GM12892 (cell line): ENCODE measurements at regions not wholly inside any gene's neighbourhood (a gene's known extent, or its start where the extent isn't known, plus 50 kb on each side); places are given as distances from the start of the nearest gene placed in this dataset.

Source experiments
- DNase-seq: peaks from one replicate; pipeline ENCODE4 v3.0.0; 2011; ENCODE audit not compliant: insufficient read length
- FAIRE-seq: peaks from 2 replicates; lab custom pipeline; 2011; peaks lifted over from hg19 to GRCh38; lab: Jason Lieb, UNC
- POLR2A ChIP-seq: IDR thresholded peaks from 2 replicates; pipeline ENCODE4 v1.6.1; 2011; ENCODE audit warnings: low read depth, low read length, control low read depth
- POLR2AphosphoS5 ChIP-seq: IDR thresholded peaks from 2 replicates; pipeline ENCODE4 v1.6.1; 2011; ENCODE audit warnings: low read depth, low read length, control low read depth
- TAF1 ChIP-seq: IDR thresholded peaks from 2 replicates; pipeline ENCODE4 v1.6.1; 2011; ENCODE audit warnings: low read depth, mild to moderate bottlenecking, control low read depth, low read length, borderline replicate concordance

- FAIRE-seq (no peak), DNase-seq (no peak)
- TF ChIP-seq TAF1 (no peak), POLR2A (no peak), POLR2AphosphoS5 (no peak)
Observed at GRCh38 chr14:42229976-42230375, 623.3 kb downstream of the LRFN5 start.

GRCh38 chr14:42229294-42229693 lies 622.6 kb downstream of the LRFN5 start:
- DNase-seq (no peak), FAIRE-seq (no peak)

DNA sequence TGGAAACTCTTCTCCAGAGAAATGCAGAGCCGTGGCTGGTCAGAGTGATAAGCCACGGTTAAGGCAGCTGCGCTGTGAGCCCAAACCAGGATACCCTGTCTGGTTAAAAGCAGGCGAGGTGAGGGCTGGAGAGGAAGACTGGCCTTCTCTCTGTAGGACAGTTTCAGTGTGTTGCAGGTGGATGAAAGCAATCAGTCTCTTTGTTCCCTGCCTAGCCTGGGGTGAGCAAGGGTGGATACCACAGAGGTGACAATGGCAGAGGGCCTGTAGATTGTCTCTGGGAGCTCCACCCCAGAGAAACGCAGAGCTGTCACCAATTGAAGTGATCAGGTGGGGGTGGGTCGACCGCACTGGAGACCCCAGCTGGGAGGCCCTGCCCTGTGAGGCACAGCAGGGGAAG lies 621.9 kb downstream of the LRFN5 start:
- FAIRE-seq (no peak), DNase-seq (no peak)
- TF ChIP-seq POLR2AphosphoS5 (no peak), POLR2A (no peak), TAF1 (no peak)

More at GRCh38 chr14:42229294-42229693, 622.6 kb downstream of the LRFN5 start:
- no peak for TF ChIP-seq POLR2A
- TF ChIP-seq POLR2AphosphoS5, result no peak

- no peak for DNase-seq
Observed at GRCh38 chr14:42224053-42224888, 617.6 kb downstream of the LRFN5 start.

GRCh38 chr14:42222924-42223471 lies 616.3 kb downstream of the LRFN5 start:
- FAIRE-seq (peak; percentile 74), DNase-seq (peak; percentile 13)
- no peak for TF ChIP-seq POLR2AphosphoS5
- no peak for TF ChIP-seq POLR2A
- TF ChIP-seq TAF1, result no peak

More at GRCh38 chr14:42224053-42224888, 617.6 kb downstream of the LRFN5 start:
- FAIRE-seq, result no peak
- TF ChIP-seq TAF1 (no peak), POLR2A (no peak), POLR2AphosphoS5 (no peak)

- DNase-seq, result no peak
- TF ChIP-seq POLR2AphosphoS5 (no peak), POLR2A (no peak), TAF1 (no peak)
- FAIRE-seq, result no peak
Observed at GRCh38 chr14:42214981-42215491, 608.4 kb downstream of the LRFN5 start.

DNA sequence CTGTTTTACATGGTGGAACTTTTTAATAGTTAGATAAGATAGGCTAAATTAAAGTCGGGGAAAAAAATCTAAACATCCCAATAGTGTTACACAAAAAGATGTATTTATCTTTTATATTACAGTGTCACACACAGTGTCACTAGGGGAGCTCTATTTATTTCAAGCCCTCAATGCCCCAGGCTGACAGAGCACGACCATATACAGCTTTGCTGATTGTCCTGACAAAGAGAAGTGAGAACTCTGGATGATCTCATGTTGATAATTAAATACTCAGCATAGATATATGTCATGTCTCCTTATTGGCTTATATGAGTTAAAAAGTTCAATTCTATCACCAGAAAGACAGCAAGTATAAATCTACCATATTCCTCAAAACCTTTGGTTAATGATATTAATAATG lies 594.3 kb downstream of the LRFN5 start:
- DNase-seq, result no peak
- no peak for TF ChIP-seq POLR2AphosphoS5
- no peak for TF ChIP-seq TAF1
- no peak for TF ChIP-seq POLR2A
- no peak for FAIRE-seq

DNA sequence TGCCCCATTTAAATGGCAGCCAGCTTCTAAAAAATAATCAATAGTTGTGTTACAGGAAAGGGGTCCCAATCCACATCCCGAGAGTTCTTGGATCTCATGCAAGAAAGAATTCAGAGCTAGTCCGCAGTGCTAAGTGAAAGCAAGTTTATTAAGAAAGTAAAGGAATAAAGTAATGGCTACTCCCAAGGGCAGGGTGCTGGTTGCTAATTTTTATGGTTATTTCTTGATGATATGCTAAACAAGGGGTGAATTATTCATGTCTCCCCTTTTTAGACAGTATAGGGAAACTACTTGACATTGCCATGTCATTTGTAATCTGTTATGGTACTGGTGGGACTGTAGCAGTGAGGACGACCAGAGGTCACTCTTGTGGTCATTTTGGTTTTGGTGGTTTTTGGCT lies 591.3 kb downstream of the LRFN5 start:
- FAIRE-seq (no peak), DNase-seq (no peak)
- TF ChIP-seq TAF1 (no peak), POLR2AphosphoS5 (no peak)

DNA sequence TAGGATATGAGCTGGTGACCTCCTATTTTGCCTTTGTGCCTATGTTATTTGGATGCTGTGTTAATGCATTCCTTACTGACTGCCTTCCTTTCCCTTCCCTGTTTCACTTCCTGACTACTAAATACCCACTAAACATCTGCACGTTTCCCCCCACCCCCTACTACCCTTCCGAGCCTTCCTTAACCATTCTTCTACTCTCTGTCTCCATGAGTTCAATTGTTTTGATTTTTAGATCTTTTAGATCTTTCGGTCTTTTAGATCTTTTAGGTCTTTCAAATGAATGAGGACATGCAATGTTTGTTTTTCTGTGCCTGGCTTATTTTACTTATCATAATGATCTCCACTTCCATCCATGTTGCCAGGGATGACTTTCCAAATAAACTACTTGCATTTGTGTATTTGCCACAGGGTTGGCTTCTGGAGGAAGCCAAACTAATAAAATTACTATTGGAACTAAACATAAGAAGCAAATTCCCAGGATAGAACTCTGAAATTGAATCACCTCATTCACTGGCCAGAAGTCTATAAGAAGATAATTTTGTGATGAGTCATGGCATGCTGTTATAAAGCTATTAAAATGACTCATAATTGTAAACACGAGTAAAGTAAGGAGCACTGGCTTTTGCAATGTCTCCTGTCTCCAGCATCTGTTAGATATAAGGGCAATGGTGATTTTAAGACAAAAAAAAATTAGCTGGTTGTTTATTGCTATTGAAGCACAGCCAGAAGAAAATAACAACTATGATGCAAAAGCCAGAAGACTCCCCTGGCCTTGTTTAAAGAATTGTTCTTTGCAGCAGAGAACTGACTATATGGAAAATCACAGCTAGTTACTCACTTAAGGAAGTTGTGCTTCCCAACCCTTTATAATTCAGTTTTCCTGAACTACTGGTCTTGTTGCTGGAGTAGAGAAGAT lies 586.3 kb downstream of the LRFN5 start:
- no peak for DNase-seq
- FAIRE-seq, result no peak
- TF ChIP-seq POLR2A (no peak), POLR2AphosphoS5 (no peak), TAF1 (no peak)

DNA sequence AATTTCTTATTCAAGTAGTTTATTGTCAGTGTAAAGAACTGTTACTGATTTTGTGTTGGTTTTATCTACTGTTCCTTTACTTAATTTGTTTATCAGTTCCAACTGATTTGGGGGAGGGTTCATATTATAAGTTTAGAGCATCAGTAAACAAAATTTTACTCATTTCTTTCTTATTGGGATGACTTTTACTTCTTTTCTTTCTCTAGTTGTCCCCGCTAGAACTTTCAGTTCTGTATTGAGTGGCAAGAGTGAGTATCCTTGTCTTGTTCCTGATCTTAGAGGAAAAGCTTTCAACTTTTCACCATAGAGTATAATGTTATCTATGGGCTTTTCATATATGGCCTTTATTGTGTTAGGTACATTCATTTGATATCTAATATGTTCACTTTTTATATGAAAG lies 584.1 kb downstream of the LRFN5 start:
- TF ChIP-seq TAF1, result no peak
- no peak for TF ChIP-seq POLR2A
- TF ChIP-seq POLR2AphosphoS5, result no peak
- no peak for FAIRE-seq
- DNase-seq, result no peak

DNA sequence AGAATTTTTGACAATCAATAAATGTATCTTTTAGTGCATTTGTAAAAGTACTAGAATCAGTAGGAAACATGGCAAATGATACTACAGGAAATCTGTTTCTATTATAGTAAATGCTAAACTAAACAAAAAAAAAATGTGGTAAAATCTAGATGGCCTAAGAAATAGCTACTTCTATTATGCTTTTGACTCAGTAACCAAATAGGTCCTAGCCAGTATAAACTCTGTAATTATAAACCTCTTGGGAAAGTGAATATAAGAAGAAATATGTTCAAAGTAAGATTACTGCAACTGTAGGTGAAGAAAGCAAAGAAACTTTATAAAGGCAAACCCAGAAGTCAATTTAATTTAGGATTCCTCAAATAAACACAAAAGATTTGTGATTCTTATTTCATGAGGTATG lies 581.2 kb downstream of the LRFN5 start:
- FAIRE-seq, result no peak
- no peak for DNase-seq

More for the DNA sequence above, 581.2 kb downstream of the LRFN5 start:
- no peak for TF ChIP-seq POLR2AphosphoS5
- TF ChIP-seq TAF1, result no peak
- TF ChIP-seq POLR2A, result no peak
